WTC11 (cell line): ENCODE measurements at regions not wholly inside any gene's neighbourhood (a gene's known extent, or its start where the extent isn't known, plus 50 kb on each side); places are given as distances from the start of the nearest gene placed in this dataset.

ENCODE experiments used
- ATAC-seq: fragments of 200-7000 bp; cut with Tn5 transposase; 2 replicates; pipeline ENCODE4 v1.10.0; 2021; ENCODE audit warnings: mild to moderate bottlenecking, moderate library complexity
- CTCF ChIA-PET: fragments of 300-600 bp; sonication (Branson Sonifier 250); formaldehyde crosslinking; loops from one replicate; lab custom pipeline; 2021; ENCODE audit warnings: antibody characterized with exemption; lab: Charles Lee
- POLR2A ChIA-PET: fragments of 350-600 bp; sonication (Branson Sonifier 250); formaldehyde crosslinking; loops from one replicate; lab custom pipeline; 2021; ENCODE audit warnings: antibody characterized with exemption; lab: Charles Lee
- DNase-seq: peaks from one replicate; pipeline ENCODE4 v3.0.0; 2021; ENCODE audit warnings: low spot score
- H3K27ac Mint-ChIP-seq: 2 replicates; pipeline ENCODE4 v1.8.0; 2021; ENCODE audit warnings: mixed read lengths
- H3K27me3 Mint-ChIP-seq: 2 replicates; pipeline ENCODE4 v1.8.0; 2021; ENCODE audit warnings: low read depth, mild to moderate bottlenecking, moderate library complexity, mixed read lengths
- H3K36me3 Mint-ChIP-seq: 2 replicates; pipeline ENCODE4 v1.8.0; 2021; ENCODE audit warnings: mixed read lengths
- H3K4me1 Mint-ChIP-seq: 2 replicates; pipeline ENCODE4 v1.8.0; 2022; ENCODE audit warnings: mixed read lengths
- H3K4me3 Mint-ChIP-seq: 2 replicates; pipeline ENCODE4 v1.8.0; 2021; ENCODE audit warnings: mild to moderate bottlenecking, moderate library complexity, mixed read lengths
- H3K9me3 Mint-ChIP-seq: 2 replicates; pipeline ENCODE4 v1.8.0; 2021; ENCODE audit warnings: mixed read lengths
- CBFB ChIP-seq: sonication (generic); formaldehyde crosslinking; IDR thresholded peaks from 2 replicates; pipeline ENCODE4 v1.8.1; 2022; ENCODE audit warnings: mild to moderate bottlenecking, low read depth, missing genetic modification reagents
- CTCF ChIP-seq: fragments of 200-600 bp; IDR thresholded peaks from 2 replicates; pipeline ENCODE4 v1.8.0; 2022; ENCODE audit warnings: antibody characterized with exemption
- FOXJ3 ChIP-seq: sonication (generic); formaldehyde crosslinking; IDR thresholded peaks from 2 replicates; pipeline ENCODE4 v1.9.0; 2021; ENCODE audit warnings: missing genetic modification reagents, mild to moderate bottlenecking, borderline replicate concordance
- GABPB1 ChIP-seq: sonication (generic); formaldehyde crosslinking; IDR thresholded peaks from 2 replicates; pipeline ENCODE4 v1.8.1; 2023; ENCODE audit warnings: mild to moderate bottlenecking, missing genetic modification reagents
- JAZF1 ChIP-seq: fragments of 250-450 bp; sonication (Bioruptor Pico); IDR thresholded peaks from 2 replicates; pipeline ENCODE4 v1.9.0; 2021; ENCODE audit warnings: moderate library complexity, mild to moderate bottlenecking, inconsistent platforms
- JUN ChIP-seq: sonication (generic); formaldehyde crosslinking; IDR thresholded peaks from 2 replicates; pipeline ENCODE4 v1.8.0; 2023; ENCODE audit warnings: mild to moderate bottlenecking, missing genetic modification reagents
- MAX ChIP-seq: sonication (generic); formaldehyde crosslinking; IDR thresholded peaks from 2 replicates; pipeline ENCODE4 v1.8.0; 2022; ENCODE audit warnings: mild to moderate bottlenecking, missing genetic modification reagents
- MLX ChIP-seq: sonication (generic); formaldehyde crosslinking; IDR thresholded peaks from 2 replicates; pipeline ENCODE4 v1.8.1; 2023; ENCODE audit warnings: mild to moderate bottlenecking, missing genetic modification reagents, moderate library complexity
- MYBL2 ChIP-seq: sonication (generic); formaldehyde crosslinking; IDR thresholded peaks from 2 replicates; pipeline ENCODE4 v1.8.1; 2023; ENCODE audit warnings: mild to moderate bottlenecking, moderate library complexity, missing genetic modification reagents
- NFATC4 ChIP-seq: fragments of 250-450 bp; sonication (Bioruptor Pico); IDR thresholded peaks from 2 replicates; pipeline ENCODE4 v1.9.0; 2021; ENCODE audit warnings: mild to moderate bottlenecking
- NR3C1 ChIP-seq: sonication (generic); formaldehyde crosslinking; conservative IDR thresholded peaks from 2 replicates; pipeline ENCODE4 v1.8.1; 2023; ENCODE audit warnings: low read depth, mild to moderate bottlenecking, missing genetic modification reagents
- PRRX2 ChIP-seq: fragments of 250-450 bp; sonication (Bioruptor Pico); IDR thresholded peaks from 2 replicates; pipeline ENCODE4 v1.8.0; 2021; ENCODE audit warnings: mild to moderate bottlenecking
- TP53 ChIP-seq: sonication (generic); formaldehyde crosslinking; IDR thresholded peaks from 2 replicates; pipeline ENCODE4 v1.8.1; 2023; ENCODE audit warnings: mild to moderate bottlenecking, missing genetic modification reagents
- ZNF317 ChIP-seq: sonication (generic); formaldehyde crosslinking; IDR thresholded peaks from 2 replicates; pipeline ENCODE4 v1.8.1; 2023; ENCODE audit warnings: low read depth, mild to moderate bottlenecking, moderate library complexity, missing genetic modification reagents, borderline replicate concordance
- ZNF671 ChIP-seq: fragments of 250-450 bp; sonication (Bioruptor Pico); IDR thresholded peaks from 2 replicates; pipeline ENCODE4 v1.8.0; 2021; ENCODE audit warnings: mild to moderate bottlenecking
- TF ChIP-seq, protein P1 (sequence below): sonication (generic); formaldehyde crosslinking; IDR thresholded peaks from 2 replicates; pipeline ENCODE4 v1.8.1; 2023; ENCODE audit warnings: mild to moderate bottlenecking, missing genetic modification reagents
- TF ChIP-seq, protein P2 (sequence below): sonication (generic); formaldehyde crosslinking; IDR thresholded peaks from 2 replicates; pipeline ENCODE4 v1.8.1; 2023; ENCODE audit warnings: mild to moderate bottlenecking, missing genetic modification reagents, moderate library complexity
- TF ChIP-seq, protein P3 (sequence below): sonication (generic); formaldehyde crosslinking; IDR thresholded peaks from 2 replicates; pipeline ENCODE4 v1.8.1; 2022; ENCODE audit warnings: missing genetic modification reagents, borderline replicate concordance

DNA sequence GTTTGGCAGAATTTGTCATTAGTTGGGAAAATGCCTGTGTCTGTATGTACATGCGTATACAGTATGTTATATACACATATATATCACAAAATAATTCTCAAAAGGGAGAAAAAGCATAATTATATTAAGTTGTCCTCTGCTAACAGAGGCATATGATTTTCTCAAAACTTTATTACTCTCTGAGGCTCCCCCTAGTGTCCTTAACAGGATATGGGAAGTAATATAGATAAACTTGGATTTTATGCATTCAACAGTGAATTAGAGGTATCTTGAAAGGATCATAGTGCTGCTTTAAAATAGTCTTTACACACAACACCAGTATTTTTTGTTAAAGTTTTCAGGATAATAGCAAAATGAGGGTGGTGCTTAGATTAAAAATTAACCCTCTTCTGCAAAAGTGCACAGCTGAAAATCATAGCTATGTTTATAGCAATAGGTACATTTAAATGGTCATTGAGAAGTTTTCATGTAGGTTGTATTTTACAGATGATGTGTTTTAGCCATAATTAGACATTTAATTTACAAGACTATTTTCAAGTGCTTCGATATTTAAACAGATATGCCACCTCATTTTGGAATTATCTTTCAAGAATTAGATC is 454.0 kb upstream of the ROBO2 start:
- Mint-ChIP-seq H3K4me3 (no peak overlapping the region), H3K27ac (no peak overlapping the region), H3K4me1 (0 out of 2 replicates have a peak, but pooled peaks cover 2% of the 10 kb centered on the region), H3K9me3 (peaks cover 16% of the 10 kb centered on the region), H3K36me3 (peaks cover 4% of the 10 kb centered on the region; the same call in 1 of the 2 replicates), H3K27me3 (no peaks in the 10 kb centered on the region)
- ATAC-seq (no peak; the same call in 1 of the 2 replicates), DNase-seq (no peak)
- peak; percentile 42; the same call in 1 of the 2 replicates for TF ChIP-seq CTCF
- TF ChIP-seq JUN (CRISPR knock-in tag): no peak
- POLR2A ChIA-PET: no interaction called here
- CTCF ChIA-PET: interaction anchor here (0.6 to 2.3 kb wide), 19 partner anchors 8 to 534 kb away, joined by 3 to 11 read pairs (median 4); no protein-coding TSS in a partner anchor

GRCh38 chr3:76586471-76586870 is 453.4 kb upstream of the ROBO2 start:
- Mint-ChIP-seq H3K9me3 (peaks cover 16% of the 10 kb centered on the region), H3K4me1 (0 out of 2 replicates have a peak, but pooled peaks cover 2% of the 10 kb centered on the region), H3K36me3 (peaks cover 4% of the 10 kb centered on the region; the same call in 1 of the 2 replicates), H3K4me3 (no peak overlapping the region), H3K27ac (no peak overlapping the region), H3K27me3 (no peaks in the 10 kb centered on the region)
- CTCF ChIA-PET: interaction anchor here (1.2 to 2.3 kb wide), 6 partner anchors 7 to 66 kb away, joined by 4 to 11 read pairs (median 6); no protein-coding TSS in a partner anchor
- TF ChIP-seq MAX (CRISPR knock-in tag) (no peak), TP53 (CRISPR knock-in tag) (no peak), NFATC4 (no peak), FOXJ3 (CRISPR knock-in tag) (no peak), NR3C1 (CRISPR knock-in tag) (no peak), CBFB (no peak), PRRX2 (CRISPR knock-in tag) (no peak)
- TF ChIP-seq, protein P1, sequence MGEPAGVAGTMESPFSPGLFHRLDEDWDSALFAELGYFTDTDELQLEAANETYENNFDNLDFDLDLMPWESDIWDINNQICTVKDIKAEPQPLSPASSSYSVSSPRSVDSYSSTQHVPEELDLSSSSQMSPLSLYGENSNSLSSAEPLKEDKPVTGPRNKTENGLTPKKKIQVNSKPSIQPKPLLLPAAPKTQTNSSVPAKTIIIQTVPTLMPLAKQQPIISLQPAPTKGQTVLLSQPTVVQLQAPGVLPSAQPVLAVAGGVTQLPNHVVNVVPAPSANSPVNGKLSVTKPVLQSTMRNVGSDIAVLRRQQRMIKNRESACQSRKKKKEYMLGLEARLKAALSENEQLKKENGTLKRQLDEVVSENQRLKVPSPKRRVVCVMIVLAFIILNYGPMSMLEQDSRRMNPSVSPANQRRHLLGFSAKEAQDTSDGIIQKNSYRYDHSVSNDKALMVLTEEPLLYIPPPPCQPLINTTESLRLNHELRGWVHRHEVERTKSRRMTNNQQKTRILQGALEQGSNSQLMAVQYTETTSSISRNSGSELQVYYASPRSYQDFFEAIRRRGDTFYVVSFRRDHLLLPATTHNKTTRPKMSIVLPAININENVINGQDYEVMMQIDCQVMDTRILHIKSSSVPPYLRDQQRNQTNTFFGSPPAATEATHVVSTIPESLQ (CRISPR knock-in tag): no peak
- TF ChIP-seq, protein P2, sequence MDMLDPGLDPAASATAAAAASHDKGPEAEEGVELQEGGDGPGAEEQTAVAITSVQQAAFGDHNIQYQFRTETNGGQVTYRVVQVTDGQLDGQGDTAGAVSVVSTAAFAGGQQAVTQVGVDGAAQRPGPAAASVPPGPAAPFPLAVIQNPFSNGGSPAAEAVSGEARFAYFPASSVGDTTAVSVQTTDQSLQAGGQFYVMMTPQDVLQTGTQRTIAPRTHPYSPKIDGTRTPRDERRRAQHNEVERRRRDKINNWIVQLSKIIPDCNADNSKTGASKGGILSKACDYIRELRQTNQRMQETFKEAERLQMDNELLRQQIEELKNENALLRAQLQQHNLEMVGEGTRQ (CRISPR knock-in tag): no peak
- POLR2A ChIA-PET: no interaction called here
- DNase-seq (no peak), ATAC-seq (no peak)

GRCh38 chr3:76610150-76610549 is 429.7 kb upstream of the ROBO2 start:
- no peaks in the 10 kb centered on the region for H3K27me3 Mint-ChIP-seq
- POLR2A ChIA-PET: no interaction called here
- H3K27ac Mint-ChIP-seq: no peak overlapping the region
- no peak for DNase-seq
- no peak for TF ChIP-seq JAZF1 (CRISPR knock-in tag)
- TF ChIP-seq NFATC4: no peak
- TF ChIP-seq MLX: no peak
- TF ChIP-seq JUN (CRISPR knock-in tag): no peak
- TF ChIP-seq, all 79 proteins: peak for 0
- CTCF ChIA-PET: no interaction called here
- no peak for ATAC-seq
- Mint-ChIP-seq H3K4me3 (no peak overlapping the region), H3K36me3 (no peaks in the 10 kb centered on the region), H3K9me3 (no peaks in the 10 kb centered on the region), H3K4me1 (no peaks in the 10 kb centered on the region)

GRCh38 chr3:76615719-76616118 is 424.2 kb upstream of the ROBO2 start:
- ATAC-seq: no peak
- H3K9me3 Mint-ChIP-seq: no peaks in the 10 kb centered on the region
- no peaks in the 10 kb centered on the region for H3K36me3 Mint-ChIP-seq
- H3K27me3 Mint-ChIP-seq: no peaks in the 10 kb centered on the region
- no peak for DNase-seq
- no peak overlapping the region for H3K27ac Mint-ChIP-seq
- H3K4me1 Mint-ChIP-seq: no peaks in the 10 kb centered on the region
- no peak overlapping the region for H3K4me3 Mint-ChIP-seq
- POLR2A ChIA-PET: no interaction called here
- CTCF ChIA-PET: interaction anchor here (1.0 kb wide), 1 partner anchor 46 kb away, joined by 3 read pairs; no protein-coding TSS in a partner anchor
- TF ChIP-seq GABPB1 (CRISPR knock-in tag) (no peak), MLX (no peak), ZNF317 (CRISPR knock-in tag) (no peak), MYBL2 (CRISPR knock-in tag) (no peak), CTCF (no peak), ZNF671 (no peak)
- TF ChIP-seq, protein P3, sequence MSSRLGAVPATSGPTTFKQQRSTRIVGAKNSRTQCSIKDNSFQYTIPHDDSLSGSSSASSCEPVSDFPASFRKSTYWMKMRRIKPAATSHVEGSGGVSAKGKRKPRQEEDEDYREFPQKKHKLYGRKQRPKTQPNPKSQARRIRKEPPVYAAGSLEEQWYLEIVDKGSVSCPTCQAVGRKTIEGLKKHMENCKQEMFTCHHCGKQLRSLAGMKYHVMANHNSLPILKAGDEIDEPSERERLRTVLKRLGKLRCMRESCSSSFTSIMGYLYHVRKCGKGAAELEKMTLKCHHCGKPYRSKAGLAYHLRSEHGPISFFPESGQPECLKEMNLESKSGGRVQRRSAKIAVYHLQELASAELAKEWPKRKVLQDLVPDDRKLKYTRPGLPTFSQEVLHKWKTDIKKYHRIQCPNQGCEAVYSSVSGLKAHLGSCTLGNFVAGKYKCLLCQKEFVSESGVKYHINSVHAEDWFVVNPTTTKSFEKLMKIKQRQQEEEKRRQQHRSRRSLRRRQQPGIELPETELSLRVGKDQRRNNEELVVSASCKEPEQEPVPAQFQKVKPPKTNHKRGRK: no peak
